ENCODE measurements at regions not wholly inside any gene's neighbourhood (a gene's known extent, or its start where the extent isn't known, plus 50 kb on each side); places are given as distances from the start of the nearest gene placed in this dataset.

DNA sequence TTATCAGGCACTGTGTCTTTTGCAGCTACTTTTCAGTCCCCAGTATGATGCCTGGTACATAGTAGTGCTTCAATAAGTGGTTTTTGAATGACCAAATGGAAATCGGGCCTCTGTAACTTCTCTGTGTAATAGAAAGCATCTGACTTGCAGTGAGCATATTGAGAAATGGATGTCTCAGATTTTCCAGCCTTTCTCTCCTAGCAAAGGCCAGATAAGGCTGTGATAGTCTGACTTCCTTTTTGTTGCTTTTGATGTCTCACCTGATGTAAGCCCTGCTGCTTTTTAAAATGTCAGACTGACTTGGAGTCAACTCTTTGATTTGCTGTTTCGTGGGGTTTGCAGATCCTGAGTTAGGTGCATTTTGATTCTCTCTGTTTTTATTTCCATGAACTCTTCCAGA, 590.0 kb upstream of the ZNF608 start:
- intact Hi-C loops (cut with DNase I), result no loop called here
- DNase-seq, result no peak

- DNase-seq, result peak in 1 of 42 donors; percentile 18
- intact Hi-C loops (cut with DNase I), result no loop called here
These were observed 590.9 kb upstream of the ZNF608 start for GRCh38 chr5:125337294-125337693.

DNA sequence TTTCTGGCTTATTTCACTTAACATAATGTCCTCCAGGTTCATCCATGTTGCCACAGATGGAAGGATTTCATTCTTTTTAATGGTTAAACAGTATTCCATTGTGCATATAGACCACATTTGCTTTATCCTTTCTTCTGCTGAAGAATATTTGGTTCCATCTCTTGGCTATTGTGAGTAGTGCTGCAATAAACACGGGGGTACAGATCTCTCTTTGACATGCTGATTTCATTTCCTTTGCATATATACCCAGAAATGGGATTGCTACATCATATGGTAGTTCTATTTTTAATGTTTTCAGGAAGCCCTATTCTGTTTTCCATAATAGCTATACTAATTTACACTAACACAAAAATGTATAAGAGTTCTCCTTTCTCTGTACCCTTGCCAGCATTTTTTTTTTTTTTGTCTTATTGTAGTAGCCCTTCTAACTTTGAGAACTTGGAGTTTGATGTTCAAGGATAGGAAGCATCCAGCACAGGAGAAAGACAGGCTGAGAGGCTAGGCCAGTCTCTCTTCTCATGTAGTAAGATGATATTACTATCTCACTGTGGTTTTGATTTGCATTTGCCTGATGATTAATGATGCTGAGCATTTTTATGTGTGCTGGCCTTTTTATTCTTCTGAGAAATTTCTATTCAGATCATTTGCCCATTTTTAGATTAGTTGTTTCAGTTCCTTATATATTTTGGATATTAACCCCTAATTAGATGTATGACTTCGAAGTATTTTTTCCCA, 592.2 kb upstream of the ZNF608 start:
- intact Hi-C loops (cut with DNase I), result no loop called here
- DNase-seq, result no peak

- intact Hi-C loops (cut with DNase I), result no loop called here
- no peak for DNase-seq
These were observed 595.0 kb upstream of the ZNF608 start for GRCh38 chr5:125341436-125341835.

GRCh38 chr5:125343015-125343414, 596.6 kb upstream of the ZNF608 start:
- no peak for DNase-seq
- intact Hi-C loops (cut with DNase I), result no loop called here

DNA sequence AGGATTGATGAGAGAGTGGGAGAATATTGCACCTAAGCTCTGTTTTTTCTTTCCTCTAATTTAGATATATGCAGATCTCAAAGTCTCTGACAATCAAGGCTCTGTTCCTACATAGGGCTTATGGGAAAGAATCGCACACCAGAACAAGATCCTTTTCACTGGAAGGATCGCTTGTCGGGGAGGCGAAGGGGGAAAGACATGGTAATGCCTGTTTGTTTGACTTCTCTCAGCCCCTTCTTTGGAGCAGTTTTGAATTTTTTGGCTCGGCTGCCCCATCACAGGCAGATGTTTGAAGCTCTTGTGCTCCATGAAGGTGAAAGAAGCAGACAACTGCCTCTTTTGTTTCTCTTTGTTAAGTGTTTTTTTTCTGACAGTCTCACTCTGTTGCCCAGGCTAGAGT, 599.9 kb upstream of the ZNF608 start:
- intact Hi-C loops (cut with DNase I), result no loop called here
- DNase-seq, result peak in 24 of 42 donors; percentile 3 to 58 (median 28)

GRCh38 chr5:125348221-125348692, 601.8 kb upstream of the ZNF608 start:
- peak in 36 of 42 donors; percentile 4 to 67 (median 32) for DNase-seq

DNA sequence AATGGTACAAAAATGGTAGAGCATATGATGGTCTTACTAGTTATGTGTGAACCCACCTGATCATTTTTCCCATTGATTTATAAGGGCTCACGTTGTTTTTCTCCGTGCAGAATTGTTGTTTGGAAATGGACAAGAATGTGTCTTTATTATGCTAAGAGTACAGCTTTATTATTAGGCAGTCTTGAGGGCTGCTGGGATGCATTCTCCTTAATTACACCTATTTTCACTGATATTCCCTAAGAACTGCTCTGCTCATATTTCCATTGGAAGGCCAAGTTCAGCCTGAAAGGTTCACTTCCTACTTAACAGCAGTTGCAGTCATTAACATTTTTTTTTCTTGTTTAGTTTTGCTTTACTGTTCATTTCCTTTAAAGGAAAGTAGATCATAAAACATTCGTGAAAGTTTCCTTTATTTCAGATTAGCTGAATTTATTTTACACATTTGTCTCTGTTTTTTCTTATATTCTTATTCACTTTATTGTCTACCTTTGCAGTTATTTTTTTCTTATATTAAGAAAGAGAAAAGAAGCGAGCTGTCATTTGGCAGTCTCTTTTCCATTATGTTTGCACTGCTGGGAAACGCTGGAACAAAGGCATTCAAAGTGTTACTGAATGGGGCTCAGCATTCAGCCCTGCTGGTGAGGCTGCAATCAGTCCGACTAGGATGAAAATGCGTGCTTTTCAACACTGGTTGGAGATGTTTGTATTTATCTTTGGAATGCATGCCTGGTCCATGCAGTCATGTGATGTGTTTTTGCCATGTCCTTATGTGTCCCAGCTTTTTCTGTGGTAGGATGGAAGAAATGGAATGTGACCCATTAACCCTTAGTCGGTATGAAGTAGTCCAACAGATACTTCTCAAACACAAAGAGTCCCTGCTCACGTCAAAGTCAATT, 602.7 kb upstream of the ZNF608 start:
- intact Hi-C loops (cut with DNase I), result no loop called here
- DNase-seq, result peak in 29 of 42 donors; percentile 17 to 75 (median 45)

More at GRCh38 chr5:125348221-125348692, 601.8 kb upstream of the ZNF608 start:
- intact Hi-C loops (cut with DNase I), result no loop called here

DNA sequence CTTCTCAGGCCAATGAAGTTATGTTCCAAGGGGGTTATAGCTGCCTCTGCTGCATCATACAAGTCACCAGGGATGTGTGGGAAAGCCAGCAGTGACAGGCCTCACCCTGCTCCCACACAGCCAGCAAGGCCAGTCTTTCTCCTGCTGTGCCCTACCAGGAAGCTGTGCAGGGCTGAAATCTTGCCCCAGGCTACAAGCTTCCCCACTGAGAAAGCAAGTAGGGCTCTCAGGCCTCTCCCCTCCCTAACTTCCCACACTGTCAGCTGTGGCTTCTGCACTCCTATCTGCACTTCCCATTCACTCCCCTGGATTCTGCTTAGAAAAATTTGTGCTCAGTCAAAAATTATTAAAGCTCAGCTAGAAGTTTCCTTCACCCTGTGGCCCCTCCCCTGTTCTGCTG, 611.2 kb upstream of the ZNF608 start:
- intact Hi-C loops (cut with DNase I), result no loop called here
- no peak for DNase-seq

DNA sequence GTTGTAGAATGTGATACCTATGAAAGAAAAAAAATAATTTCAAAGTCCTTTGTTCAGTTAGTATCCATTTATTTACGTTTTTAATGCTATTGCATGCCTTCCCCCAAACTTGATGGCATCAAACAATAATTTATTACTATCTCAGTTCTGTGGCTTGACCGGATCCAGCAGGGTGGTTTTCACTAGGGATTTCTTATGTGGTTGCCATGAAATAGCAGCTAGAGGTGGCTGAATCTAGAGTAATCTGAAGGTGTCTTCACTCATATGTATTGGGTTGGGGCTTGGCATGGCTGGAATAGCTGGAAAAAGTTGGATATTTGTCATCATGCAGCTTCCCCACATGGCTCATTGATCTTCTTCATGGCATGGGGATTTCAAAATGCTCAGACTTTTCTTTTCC, 619.3 kb upstream of the ZNF608 start:
- DNase-seq, result no peak
- intact Hi-C loops (cut with DNase I), result no loop called here

GRCh38 chr5:125367702-125368101, 621.3 kb upstream of the ZNF608 start:
- intact Hi-C loops (cut with DNase I), result no loop called here
- no peak for DNase-seq

DNA sequence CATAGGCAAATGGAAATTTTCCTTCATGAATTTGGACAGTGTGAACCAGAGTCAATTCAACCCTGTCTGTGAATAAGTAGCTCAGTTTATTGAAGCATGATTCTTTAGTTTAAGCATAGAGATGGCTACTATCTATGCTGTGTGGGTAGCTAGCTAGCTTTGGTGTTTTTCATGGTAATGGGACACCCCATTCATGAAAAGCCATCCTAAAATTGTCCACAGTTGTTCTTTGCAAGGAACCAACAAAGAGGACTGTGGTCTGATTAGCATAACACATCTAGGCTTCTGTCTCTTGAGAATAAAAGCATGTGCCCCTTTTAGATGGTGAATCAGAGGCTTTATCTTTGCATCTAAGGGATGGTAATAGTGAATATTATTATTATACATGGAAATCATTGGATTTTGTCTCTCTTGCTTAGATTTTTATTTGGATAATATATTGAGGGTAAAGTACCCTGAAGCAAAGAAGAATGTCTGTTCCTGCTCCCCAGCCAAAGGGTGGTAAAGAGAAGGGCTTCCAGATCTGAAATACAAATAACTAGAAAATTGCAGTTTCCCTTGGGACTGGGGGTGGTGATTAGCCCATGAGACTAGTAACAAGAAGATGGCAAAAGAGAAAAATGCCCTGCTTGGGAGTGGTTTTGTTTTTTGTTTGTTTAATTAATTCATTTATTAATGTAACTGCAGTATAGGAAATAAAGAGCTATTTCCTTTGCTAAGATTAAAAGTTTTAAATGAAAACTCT, 624.2 kb upstream of the ZNF608 start:
- intact Hi-C loops (cut with DNase I), result no loop called here
- no peak for DNase-seq

DNA sequence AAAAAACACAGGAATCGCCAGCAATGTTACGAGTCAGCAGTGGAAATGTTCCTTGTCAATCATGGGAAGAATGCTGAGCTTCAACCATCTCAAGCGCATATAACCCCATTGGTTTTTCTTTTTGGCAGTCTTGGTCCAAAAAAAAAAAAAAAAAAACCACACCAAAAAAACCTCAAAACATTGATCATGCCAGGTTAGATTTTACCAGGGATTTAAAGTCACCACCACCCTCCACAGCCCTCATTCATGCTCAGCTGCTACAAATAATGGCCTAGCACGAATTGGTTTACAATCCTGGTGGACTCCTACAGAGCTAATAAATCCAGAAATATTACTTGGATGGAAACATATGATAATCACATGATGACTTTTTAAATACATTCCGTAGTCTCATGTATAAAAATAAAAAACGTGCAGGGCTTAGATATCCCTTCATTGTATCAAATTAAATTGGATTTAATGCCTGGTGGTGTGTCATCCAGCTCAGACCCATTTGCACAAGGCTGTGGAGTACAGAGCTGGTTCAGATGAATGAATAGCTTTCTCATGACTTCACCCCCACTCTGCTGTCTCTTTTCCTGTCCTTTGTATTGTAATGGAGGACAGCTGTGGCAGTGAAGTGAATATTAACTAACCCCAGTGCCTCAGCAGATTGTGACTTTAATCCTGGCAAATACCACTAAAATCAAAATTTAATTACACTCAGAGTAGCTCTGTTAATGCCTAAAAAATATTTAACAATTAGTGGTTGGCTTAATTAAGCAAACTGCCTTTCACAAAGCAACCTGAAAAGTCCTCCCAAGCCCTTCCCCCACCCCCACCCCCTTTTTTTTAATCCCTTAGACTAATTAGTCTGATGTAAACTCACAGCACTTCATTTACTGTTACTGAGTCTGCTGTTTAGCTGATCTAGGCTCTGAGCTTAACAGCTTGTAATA, 626.5 kb upstream of the ZNF608 start:
- intact Hi-C loops (cut with DNase I), result no loop called here
- peak in 26 of 42 donors; percentile 9 to 75 (median 36) for DNase-seq

- DNase-seq, result no peak
- intact Hi-C loops (cut with DNase I), result no loop called here
These were observed 628.7 kb upstream of the ZNF608 start for GRCh38 chr5:125375143-125375542.

DNA sequence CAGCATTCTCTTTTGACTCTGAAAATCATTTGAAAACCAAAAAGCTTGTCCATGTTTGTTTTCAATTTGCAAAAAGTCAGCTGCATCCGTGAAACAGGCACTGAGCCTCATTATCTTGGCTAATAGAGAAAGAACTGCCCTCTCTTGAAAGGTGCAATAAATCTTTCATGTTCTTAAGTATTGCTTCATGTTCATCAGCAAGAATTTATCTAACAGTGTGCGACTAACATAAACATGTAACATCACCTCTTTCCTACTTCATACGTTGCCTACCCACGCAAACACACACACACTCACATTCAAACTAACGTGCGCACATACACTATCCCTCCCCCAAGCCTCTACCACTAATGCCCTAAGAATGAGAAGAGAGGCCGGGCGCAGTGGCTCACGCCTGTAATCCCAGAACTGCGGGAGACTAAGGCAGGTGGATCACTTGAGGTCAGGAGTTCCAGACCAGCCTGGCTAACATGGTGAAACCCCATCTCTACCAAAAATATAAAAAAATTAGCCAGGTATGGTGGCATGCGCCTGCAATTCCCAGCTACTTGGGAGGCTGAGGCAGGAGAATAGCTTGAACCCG, 629.7 kb upstream of the ZNF608 start:
- no peak for DNase-seq
- intact Hi-C loops (cut with DNase I), result no loop called here

DNA sequence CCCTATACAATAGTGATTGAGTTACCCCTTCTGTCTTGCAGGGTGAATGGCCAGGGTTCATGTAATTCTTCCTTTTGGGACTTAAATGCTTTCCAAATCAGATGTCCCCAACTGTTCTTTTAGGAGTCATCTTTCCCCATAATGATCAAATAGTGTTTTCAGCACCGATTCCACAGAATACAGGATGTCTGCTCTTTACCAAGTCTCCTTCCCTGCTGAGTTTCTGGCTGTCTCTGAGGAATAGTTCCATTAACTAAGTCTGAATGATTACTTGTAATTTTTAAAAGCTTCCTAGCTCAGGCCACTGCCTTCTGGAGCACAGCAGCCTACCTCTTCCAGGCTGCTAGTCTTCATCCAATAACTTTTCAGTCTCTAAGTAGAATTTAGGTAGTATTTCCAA, 630.7 kb upstream of the ZNF608 start:
- no peak for DNase-seq
- intact Hi-C loops (cut with DNase I), result no loop called here

GRCh38 chr5:125381290-125381689, 634.9 kb upstream of the ZNF608 start:
- no peak for DNase-seq
- intact Hi-C loops (cut with DNase I), result no loop called here

DNA sequence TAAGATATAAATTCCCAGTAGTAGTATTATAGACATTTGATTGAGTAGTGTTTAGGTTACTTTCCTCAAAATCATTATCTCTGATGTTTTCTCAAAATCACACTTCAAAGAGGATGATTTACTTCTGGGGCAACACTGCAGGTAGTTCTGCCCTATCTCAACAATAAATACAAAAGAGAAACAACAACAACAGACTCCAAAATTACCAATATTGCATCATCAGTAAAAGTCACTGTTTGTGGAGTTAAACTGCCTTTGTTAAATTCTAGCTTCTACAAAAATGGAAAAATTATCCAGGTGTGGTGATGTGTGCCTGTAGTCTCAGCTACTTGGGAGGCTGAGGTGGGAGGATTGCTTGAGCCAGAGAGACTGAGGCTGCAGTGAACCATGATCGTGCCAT, 637.6 kb upstream of the ZNF608 start:
- no peak for DNase-seq
- intact Hi-C loops (cut with DNase I), result no loop called here

Measured in head of caudate nucleus (tissue), 42 donors.